Globus pallidus (tissue), 1 donor: ENCODE measurements at regions not wholly inside any gene's neighbourhood (a gene's known extent, or its start where the extent isn't known, plus 50 kb on each side); places are given as distances from the start of the nearest gene placed in this dataset.

Experiments used
- DNase-seq: peaks from one replicate; pipeline ENCODE4 v3.0.0-alpha.2; 2015; ENCODE audit warnings: low spot score

GRCh38 chr13:22092791-22093560 lies 422.1 kb downstream of the FGF9 start:
- no peak for DNase-seq

GRCh38 chr13:22095794-22096193 lies 424.9 kb downstream of the FGF9 start:
- DNase-seq: no peak

- DNase-seq: no peak
Observed at GRCh38 chr13:22099585-22099984, 428.7 kb downstream of the FGF9 start.

- DNase-seq: no peak
Observed at GRCh38 chr13:22102271-22102670, 431.4 kb downstream of the FGF9 start.

- DNase-seq: no peak
Observed at GRCh38 chr13:22103046-22104027, 432.5 kb downstream of the FGF9 start.

GRCh38 chr13:22106058-22106457 lies 435.2 kb downstream of the FGF9 start:
- no peak for DNase-seq

- no peak for DNase-seq
Observed at GRCh38 chr13:22107549-22107948, 436.7 kb downstream of the FGF9 start.

- no peak for DNase-seq
Observed at GRCh38 chr13:22108283-22108942, 437.5 kb downstream of the FGF9 start.

- DNase-seq: no peak
Observed at GRCh38 chr13:22108979-22109378, 438.1 kb downstream of the FGF9 start.

- no peak for DNase-seq
Observed at GRCh38 chr13:22110368-22110767, 439.5 kb downstream of the FGF9 start.

GRCh38 chr13:22111152-22111783 lies 440.4 kb downstream of the FGF9 start:
- no peak for DNase-seq

- DNase-seq: no peak
Observed at GRCh38 chr13:22111961-22112360, 441.1 kb downstream of the FGF9 start.

GRCh38 chr13:22112956-22113745 lies 442.3 kb downstream of the FGF9 start:
- DNase-seq: no peak

GRCh38 chr13:22114630-22115311 lies 443.9 kb downstream of the FGF9 start:
- peak; percentile 24 for DNase-seq

GRCh38 chr13:22118158-22118557 lies 447.3 kb downstream of the FGF9 start:
- no peak for DNase-seq

GRCh38 chr13:22120646-22121045 lies 449.8 kb downstream of the FGF9 start:
- DNase-seq: no peak

- no peak for DNase-seq
Observed at GRCh38 chr13:22121146-22121739, 450.4 kb downstream of the FGF9 start.

- no peak for DNase-seq
Observed at GRCh38 chr13:22126433-22127021, 455.7 kb downstream of the FGF9 start.

- DNase-seq: no peak
Observed at GRCh38 chr13:22127277-22128164, 456.6 kb downstream of the FGF9 start.
